ENCODE measurements at regions not wholly inside any gene's neighbourhood (a gene's known extent, or its start where the extent isn't known, plus 50 kb on each side); places are given as distances from the start of the nearest gene placed in this dataset.
"Not testable (repeated sequence)": the region's sequence is repeated elsewhere in the genome, so short reads cannot be mapped to it uniquely, and the experiment has no call there.

DNA sequence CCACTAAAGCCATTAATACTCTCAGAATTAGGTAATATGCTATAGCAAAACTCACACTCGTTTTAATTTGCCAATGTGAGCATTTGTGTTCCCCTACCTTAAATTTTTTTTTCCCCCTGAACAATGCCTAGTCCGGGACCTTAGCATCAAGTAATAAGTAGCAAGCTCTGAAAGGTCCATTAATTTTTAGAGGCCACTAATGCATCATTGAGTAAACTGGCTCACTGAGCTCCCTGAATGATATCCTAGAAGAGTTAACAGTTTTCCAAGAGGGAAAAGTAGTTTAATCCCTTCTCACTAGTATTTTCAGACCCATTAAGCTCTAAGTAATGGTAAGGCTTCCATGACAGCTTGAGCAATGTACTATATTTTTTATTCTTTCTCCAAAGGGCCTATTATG, 242.2 kb downstream of the MAT2B start:
- dilution Hi-C loops (cut with MboI; ENCODE audit: extremely low pct_ligation_motif_present, low sequenced_read_pairs) (no loop called here), intact Hi-C loops (cut with micrococcal nuclease) (no loop called here)
- H3K4me3 ChIP-seq (replicated peaks in 1 of 3; ENCODE audit: insufficient read depth in 1 of 3, low read depth in 1 of 3, low read length in 3 of 3) = no peak overlapping the region
- H3K79me2 ChIP-seq (ENCODE audit: control insufficient read depth, insufficient read depth, low read length) = no peaks in the 10 kb centered on the region
- H3K9me3 ChIP-seq (replicated peaks; ENCODE audit: control insufficient read depth, insufficient read depth, low read length) = no peaks in the 10 kb centered on the region
- no peaks in the 10 kb centered on the region for H3K9me1 ChIP-seq (replicated peaks; ENCODE audit: control insufficient read depth, extremely low read depth, insufficient read depth, low read length)
- H2AFZ ChIP-seq (ENCODE audit: low read depth, low read length) = no peak overlapping the region
- FAIRE-seq (no peak), DNase-seq (ENCODE audit: low read depth, low spot score) (no peak)
- H3K27me3 ChIP-seq (ENCODE audit: control insufficient read depth in 2 of 2, insufficient read depth in 2 of 2, low read length in 2 of 2) = no peaks in the 10 kb centered on the region
- H3K4me2 ChIP-seq (ENCODE audit: insufficient read depth, low read length) = no peak overlapping the region
- no peaks in the 10 kb centered on the region for H3K36me3 ChIP-seq (ENCODE audit: control insufficient read depth in 2 of 2, extremely low read depth in 1 of 2, insufficient read depth in 2 of 2, low read length in 2 of 2)
- CTCF ChIA-PET = interaction anchor here (1.1 to 1.5 kb wide), 2 partner anchors 8 to 11 kb away, joined by 4 read pairs; no protein-coding TSS in a partner anchor
- no TSS peak for BruUV-seq (replicated peaks)
- no peaks in the 10 kb centered on the region for H4K20me1 ChIP-seq (replicated peaks; ENCODE audit: control insufficient read depth, extremely low read depth, insufficient read depth, low read length)
- POLR2A ChIA-PET = no interaction called here
- H3K27ac ChIP-seq (ENCODE audit: insufficient read depth, low read depth, low read length) = no peak overlapping the region
- TF ChIP-seq, protein P1, sequence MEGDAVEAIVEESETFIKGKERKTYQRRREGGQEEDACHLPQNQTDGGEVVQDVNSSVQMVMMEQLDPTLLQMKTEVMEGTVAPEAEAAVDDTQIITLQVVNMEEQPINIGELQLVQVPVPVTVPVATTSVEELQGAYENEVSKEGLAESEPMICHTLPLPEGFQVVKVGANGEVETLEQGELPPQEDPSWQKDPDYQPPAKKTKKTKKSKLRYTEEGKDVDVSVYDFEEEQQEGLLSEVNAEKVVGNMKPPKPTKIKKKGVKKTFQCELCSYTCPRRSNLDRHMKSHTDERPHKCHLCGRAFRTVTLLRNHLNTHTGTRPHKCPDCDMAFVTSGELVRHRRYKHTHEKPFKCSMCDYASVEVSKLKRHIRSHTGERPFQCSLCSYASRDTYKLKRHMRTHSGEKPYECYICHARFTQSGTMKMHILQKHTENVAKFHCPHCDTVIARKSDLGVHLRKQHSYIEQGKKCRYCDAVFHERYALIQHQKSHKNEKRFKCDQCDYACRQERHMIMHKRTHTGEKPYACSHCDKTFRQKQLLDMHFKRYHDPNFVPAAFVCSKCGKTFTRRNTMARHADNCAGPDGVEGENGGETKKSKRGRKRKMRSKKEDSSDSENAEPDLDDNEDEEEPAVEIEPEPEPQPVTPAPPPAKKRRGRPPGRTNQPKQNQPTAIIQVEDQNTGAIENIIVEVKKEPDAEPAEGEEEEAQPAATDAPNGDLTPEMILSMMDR (IDR thresholded peaks at IDR 0.05; ENCODE audit: extremely low read depth in 1 of 2, insufficient read depth in 1 of 2, low read depth in 1 of 2, low read length in 2 of 2) = no peak
- TF ChIP-seq, protein P2, sequence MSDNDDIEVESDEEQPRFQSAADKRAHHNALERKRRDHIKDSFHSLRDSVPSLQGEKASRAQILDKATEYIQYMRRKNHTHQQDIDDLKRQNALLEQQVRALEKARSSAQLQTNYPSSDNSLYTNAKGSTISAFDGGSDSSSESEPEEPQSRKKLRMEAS (IDR thresholded peaks at IDR 0.05; ENCODE audit: insufficient read depth, insufficient read length) = no peak
- TF ChIP-seq MYC (IDR thresholded peaks at IDR 0.05; ENCODE audit: low read depth, low read length) (no peak), GATA2 (IDR thresholded peaks at IDR 0.05; ENCODE audit: insufficient read depth, insufficient read length, low read depth, low read length) (no peak), EZH2 (IDR thresholded peaks at IDR 0.05; ENCODE audit: borderline replicate concordance, low read depth, low read length, severe bottlenecking) (no peak), POLR2A (IDR thresholded peaks at IDR 0.05; ENCODE audit: low read depth, low read length) (no peak)
- H3K4me1 ChIP-seq (ENCODE audit: control insufficient read depth, extremely low read depth, insufficient read depth, low read length) = no peaks in the 10 kb centered on the region
- H3K9ac ChIP-seq (replicated peaks; ENCODE audit: extremely low read depth, insufficient read depth, low read length) = no peak overlapping the region

DNA sequence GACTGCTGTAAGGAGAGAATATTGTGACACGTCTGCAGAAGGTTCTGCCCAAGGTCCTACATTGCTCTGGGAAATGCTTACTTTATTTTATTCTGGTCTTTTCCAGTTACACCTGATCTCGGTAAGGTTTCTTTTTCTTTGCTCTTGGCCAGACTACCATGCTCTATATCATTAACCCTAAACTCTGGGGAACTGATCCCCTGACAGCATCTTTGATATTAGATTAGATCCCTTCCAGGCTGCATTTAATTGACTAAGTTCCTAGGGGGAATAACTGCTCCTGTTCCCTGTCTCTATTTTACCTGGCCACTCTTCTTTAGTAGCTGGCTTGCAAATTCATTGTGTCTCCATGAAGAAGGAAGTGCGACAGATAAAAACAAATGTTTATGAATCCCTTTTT, 243.5 kb downstream of the MAT2B start:
- dilution Hi-C loops (cut with MboI; ENCODE audit: extremely low pct_ligation_motif_present, low sequenced_read_pairs) (no loop called here), intact Hi-C loops (cut with micrococcal nuclease) (no loop called here)
- no peaks in the 10 kb centered on the region for H3K36me3 ChIP-seq (ENCODE audit: control insufficient read depth in 2 of 2, extremely low read depth in 1 of 2, insufficient read depth in 2 of 2, low read length in 2 of 2)
- no peaks in the 10 kb centered on the region for H3K4me1 ChIP-seq (ENCODE audit: control insufficient read depth, extremely low read depth, insufficient read depth, low read length)
- TF ChIP-seq JUN (IDR thresholded peaks at IDR 0.05; ENCODE audit: borderline replicate concordance, insufficient read depth, insufficient read length, low read depth) = no peak
- no peak for TF ChIP-seq EZH2 (IDR thresholded peaks at IDR 0.05; ENCODE audit: borderline replicate concordance, low read depth, low read length, severe bottlenecking)
- H2AFZ ChIP-seq (ENCODE audit: low read depth, low read length) = no peak overlapping the region
- no peaks in the 10 kb centered on the region for H3K27me3 ChIP-seq (ENCODE audit: control insufficient read depth in 2 of 2, insufficient read depth in 2 of 2, low read length in 2 of 2)
- ChIA-PET CTCF (interaction anchor here (1.5 kb wide), 1 partner anchor 9 kb away, joined by 4 read pairs; no protein-coding TSS in a partner anchor), POLR2A (no interaction called here)
- H3K9me1 ChIP-seq (replicated peaks; ENCODE audit: control insufficient read depth, extremely low read depth, insufficient read depth, low read length) = no peaks in the 10 kb centered on the region
- H3K27ac ChIP-seq (ENCODE audit: insufficient read depth, low read depth, low read length) = no peak overlapping the region
- no peak for DNase-seq (ENCODE audit: low read depth, low spot score)
- H4K20me1 ChIP-seq (replicated peaks; ENCODE audit: control insufficient read depth, extremely low read depth, insufficient read depth, low read length) = no peaks in the 10 kb centered on the region
- H3K79me2 ChIP-seq (ENCODE audit: control insufficient read depth, insufficient read depth, low read length) = no peaks in the 10 kb centered on the region
- no peak overlapping the region for H3K4me2 ChIP-seq (ENCODE audit: insufficient read depth, low read length)
- H3K9me3 ChIP-seq (replicated peaks; ENCODE audit: control insufficient read depth, insufficient read depth, low read length) = no peaks in the 10 kb centered on the region
- H3K9ac ChIP-seq (replicated peaks; ENCODE audit: extremely low read depth, insufficient read depth, low read length) = no peak overlapping the region
- no peak overlapping the region for H3K4me3 ChIP-seq (replicated peaks in 1 of 3; ENCODE audit: insufficient read depth in 1 of 3, low read depth in 1 of 3, low read length in 3 of 3)
- no peak for FAIRE-seq
- no TSS peak for BruUV-seq (replicated peaks)

DNA sequence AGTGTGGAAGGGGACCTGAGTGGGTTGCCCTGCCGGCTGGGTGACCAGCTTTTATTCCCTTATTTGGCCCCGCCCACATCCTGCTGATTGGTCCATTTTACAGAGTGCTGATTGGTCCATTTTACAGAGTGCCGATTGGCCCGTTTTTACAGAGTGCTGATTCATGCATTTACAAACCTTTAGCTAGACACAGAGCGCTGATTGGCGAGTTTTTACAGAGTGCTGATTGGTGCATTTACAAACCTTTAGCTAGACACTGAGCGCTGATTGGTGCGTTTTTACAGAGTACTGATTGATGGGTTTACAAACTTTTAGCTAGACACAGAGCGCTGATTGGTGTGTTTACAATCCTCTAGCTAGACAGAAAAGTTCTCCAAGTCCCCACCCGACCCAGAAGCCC, 245.0 kb downstream of the MAT2B start:
- H3K27me3 ChIP-seq (ENCODE audit: control insufficient read depth in 2 of 2, insufficient read depth in 2 of 2, low read length in 2 of 2); intact Hi-C loops (cut with micrococcal nuclease); H3K79me2 ChIP-seq (ENCODE audit: control insufficient read depth, insufficient read depth, low read length); POLR2A ChIA-PET; BruUV-seq (replicated peaks); H2AFZ ChIP-seq (ENCODE audit: low read depth, low read length); H3K9me3 ChIP-seq (replicated peaks; ENCODE audit: control insufficient read depth, insufficient read depth, low read length); H3K36me3 ChIP-seq (ENCODE audit: control insufficient read depth in 2 of 2, extremely low read depth in 1 of 2, insufficient read depth in 2 of 2, low read length in 2 of 2); DNase-seq (ENCODE audit: low read depth, low spot score); H4K20me1 ChIP-seq (replicated peaks; ENCODE audit: control insufficient read depth, extremely low read depth, insufficient read depth, low read length); FAIRE-seq; H3K4me1 ChIP-seq (ENCODE audit: control insufficient read depth, extremely low read depth, insufficient read depth, low read length); H3K9ac ChIP-seq (replicated peaks; ENCODE audit: extremely low read depth, insufficient read depth, low read length); H3K4me3 ChIP-seq (replicated peaks in 1 of 3; ENCODE audit: insufficient read depth in 1 of 3, low read depth in 1 of 3, low read length in 3 of 3); H3K9me1 ChIP-seq (replicated peaks; ENCODE audit: control insufficient read depth, extremely low read depth, insufficient read depth, low read length); H3K4me2 ChIP-seq (ENCODE audit: insufficient read depth, low read length); H3K27ac ChIP-seq (ENCODE audit: insufficient read depth, low read depth, low read length): not testable (repeated sequence)
- dilution Hi-C loops (cut with MboI; ENCODE audit: extremely low pct_ligation_motif_present, low sequenced_read_pairs) = loop anchor here (25.0 kb wide), 1 partner anchor 112 kb away; no protein-coding TSS in a partner anchor
- CTCF ChIA-PET = interaction anchor here (1.0 to 1.4 kb wide), 3 partner anchors 38 to 754 kb away, joined by 3 to 4 read pairs (median 3); no protein-coding TSS in a partner anchor

Data from endothelial cell of umbilical vein (primary cell).